DOHH2 (cell line): ENCODE measurements at regions not wholly inside any gene's neighbourhood (a gene's known extent, or its start where the extent isn't known, plus 50 kb on each side); places are given as distances from the start of the nearest gene placed in this dataset.

Source experiments
- CTCF ChIP-seq: fragments of 200-600 bp; sonication (generic); IDR thresholded peaks from one replicate; pipeline ENCODE4 v1.5.1; 2014; ENCODE audit warnings: antibody characterized with exemption, mild to moderate bottlenecking, low read depth, low read length; ENCODE audit not compliant: poor library complexity, severe bottlenecking
- EZH2phosphoT487 ChIP-seq: fragments of 200-600 bp; sonication (generic); IDR thresholded peaks from 2 replicates; pipeline ENCODE4 v1.6.1; 2017; ENCODE audit warnings: borderline replicate concordance, mild to moderate bottlenecking, antibody characterized with exemption, low read length, moderate library complexity, mixed read lengths

- TF ChIP-seq CTCF, result no peak
- no peak for TF ChIP-seq EZH2phosphoT487
Measured at GRCh38 chr5:106874531-106874930, 796.2 kb downstream of the EFNA5 start.
